GM21390 (cell line): ENCODE measurements at regions not wholly inside any gene's neighbourhood (a gene's known extent, or its start where the extent isn't known, plus 50 kb on each side); places are given as distances from the start of the nearest gene placed in this dataset.

ENCODE experiments used
- ATAC-seq: cut with Tn5 transposase; IDR thresholded peaks from one replicate; pipeline ENCODE4 v1.9.1; 2021; ENCODE audit not compliant: unreplicated experiment

GRCh38 chr20:48313324-48313723 lies 514.5 kb downstream of the PREX1 start:
- ATAC-seq = no peak

- no peak for ATAC-seq
Measured at GRCh38 chr20:48311956-48312355, 515.8 kb downstream of the PREX1 start.

- no peak for ATAC-seq
Measured at GRCh38 chr20:48310305-48310704, 517.5 kb downstream of the PREX1 start.

GRCh38 chr20:48309293-48309692 lies 518.5 kb downstream of the PREX1 start:
- no peak for ATAC-seq

- no peak for ATAC-seq
Measured at GRCh38 chr20:48308882-48309281, 518.9 kb downstream of the PREX1 start.

- ATAC-seq = no peak
Measured at GRCh38 chr20:48308232-48308781, 519.5 kb downstream of the PREX1 start.

- ATAC-seq = no peak
Measured at GRCh38 chr20:48307277-48307676, 520.5 kb downstream of the PREX1 start.

- no peak for ATAC-seq
Measured at GRCh38 chr20:48302844-48303542, 517.7 kb upstream of the SULF2 start.

GRCh38 chr20:48302149-48302548 lies 516.9 kb upstream of the SULF2 start:
- ATAC-seq = no peak

- ATAC-seq = no peak
Measured at GRCh38 chr20:48301189-48301588, 515.9 kb upstream of the SULF2 start.

- no peak for ATAC-seq
Measured at GRCh38 chr20:48300529-48300928, 515.2 kb upstream of the SULF2 start.

GRCh38 chr20:48298851-48299484 lies 513.7 kb upstream of the SULF2 start:
- no peak for ATAC-seq

GRCh38 chr20:48298433-48298832 lies 513.2 kb upstream of the SULF2 start:
- ATAC-seq = no peak

- ATAC-seq = no peak
Measured at GRCh38 chr20:48295966-48296421, 510.7 kb upstream of the SULF2 start.

GRCh38 chr20:48295445-48295903 lies 510.2 kb upstream of the SULF2 start:
- no peak for ATAC-seq

- ATAC-seq = no peak
Measured at GRCh38 chr20:48294942-48295341, 509.7 kb upstream of the SULF2 start.

GRCh38 chr20:48294196-48294595 lies 508.9 kb upstream of the SULF2 start:
- no peak for ATAC-seq

GRCh38 chr20:48293671-48294070 lies 508.4 kb upstream of the SULF2 start:
- ATAC-seq = no peak

- ATAC-seq = no peak
Measured at GRCh38 chr20:48292806-48293205, 507.5 kb upstream of the SULF2 start.

GRCh38 chr20:48291896-48292295 lies 506.6 kb upstream of the SULF2 start:
- no peak for ATAC-seq

GRCh38 chr20:48288930-48289507 lies 503.7 kb upstream of the SULF2 start:
- no peak for ATAC-seq
